ENCODE measurements at regions not wholly inside any gene's neighbourhood (a gene's known extent, or its start where the extent isn't known, plus 50 kb on each side); places are given as distances from the start of the nearest gene placed in this dataset.

DNA sequence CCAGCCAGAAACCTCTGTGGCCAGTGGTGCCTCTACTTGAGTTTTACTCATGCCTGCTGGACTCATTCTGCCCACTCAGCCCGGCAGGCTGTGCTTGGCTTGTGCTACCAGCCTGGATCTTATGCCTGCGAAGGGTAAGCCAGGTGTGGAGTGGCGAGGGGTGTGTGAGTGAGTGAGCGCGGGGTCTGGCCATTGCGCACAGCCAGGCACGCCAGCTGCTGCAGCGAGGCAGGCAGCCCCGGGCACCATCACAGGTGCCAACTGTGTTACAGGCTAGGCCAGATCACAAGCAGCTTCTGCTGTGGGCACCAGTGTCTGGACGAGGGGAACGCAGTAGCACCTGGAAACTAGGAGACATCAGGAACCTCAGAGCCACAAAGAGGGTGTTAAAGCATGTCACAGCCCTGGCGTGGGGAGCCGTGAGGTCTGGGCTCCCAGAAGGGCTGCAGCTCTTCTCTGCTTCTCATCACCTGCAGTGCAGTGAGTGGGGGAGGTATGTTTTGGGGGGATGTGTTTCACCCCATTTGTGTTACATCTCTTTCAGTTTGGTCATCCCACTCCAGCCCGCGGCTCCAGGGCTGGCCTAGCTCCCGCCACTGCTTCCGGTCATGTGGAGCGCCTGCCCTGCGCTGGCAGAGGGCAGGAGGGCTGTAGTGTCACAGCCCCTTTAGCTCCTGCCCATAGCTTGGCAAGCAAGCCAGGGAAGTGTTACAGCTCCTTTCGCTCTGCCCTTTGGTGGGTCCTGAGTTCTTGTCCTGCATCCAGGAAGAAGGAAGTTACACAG is 379.7 kb upstream of the IMPG1 start (continued):
- TF ChIP-seq, protein P1, sequence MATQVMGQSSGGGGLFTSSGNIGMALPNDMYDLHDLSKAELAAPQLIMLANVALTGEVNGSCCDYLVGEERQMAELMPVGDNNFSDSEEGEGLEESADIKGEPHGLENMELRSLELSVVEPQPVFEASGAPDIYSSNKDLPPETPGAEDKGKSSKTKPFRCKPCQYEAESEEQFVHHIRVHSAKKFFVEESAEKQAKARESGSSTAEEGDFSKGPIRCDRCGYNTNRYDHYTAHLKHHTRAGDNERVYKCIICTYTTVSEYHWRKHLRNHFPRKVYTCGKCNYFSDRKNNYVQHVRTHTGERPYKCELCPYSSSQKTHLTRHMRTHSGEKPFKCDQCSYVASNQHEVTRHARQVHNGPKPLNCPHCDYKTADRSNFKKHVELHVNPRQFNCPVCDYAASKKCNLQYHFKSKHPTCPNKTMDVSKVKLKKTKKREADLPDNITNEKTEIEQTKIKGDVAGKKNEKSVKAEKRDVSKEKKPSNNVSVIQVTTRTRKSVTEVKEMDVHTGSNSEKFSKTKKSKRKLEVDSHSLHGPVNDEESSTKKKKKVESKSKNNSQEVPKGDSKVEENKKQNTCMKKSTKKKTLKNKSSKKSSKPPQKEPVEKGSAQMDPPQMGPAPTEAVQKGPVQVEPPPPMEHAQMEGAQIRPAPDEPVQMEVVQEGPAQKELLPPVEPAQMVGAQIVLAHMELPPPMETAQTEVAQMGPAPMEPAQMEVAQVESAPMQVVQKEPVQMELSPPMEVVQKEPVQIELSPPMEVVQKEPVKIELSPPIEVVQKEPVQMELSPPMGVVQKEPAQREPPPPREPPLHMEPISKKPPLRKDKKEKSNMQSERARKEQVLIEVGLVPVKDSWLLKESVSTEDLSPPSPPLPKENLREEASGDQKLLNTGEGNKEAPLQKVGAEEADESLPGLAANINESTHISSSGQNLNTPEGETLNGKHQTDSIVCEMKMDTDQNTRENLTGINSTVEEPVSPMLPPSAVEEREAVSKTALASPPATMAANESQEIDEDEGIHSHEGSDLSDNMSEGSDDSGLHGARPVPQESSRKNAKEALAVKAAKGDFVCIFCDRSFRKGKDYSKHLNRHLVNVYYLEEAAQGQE (IDR thresholded peaks at IDR 0.05): no peak
- no peak for TF ChIP-seq EGR1 (IDR thresholded peaks at IDR 0.05; ENCODE audit: low read depth in 2 of 2)
- no peak for TF ChIP-seq GABPA (IDR thresholded peaks at IDR 0.05 in 1 of 2, conservative IDR thresholded peaks at IDR 0.05 in 1 of 2)
- TF ChIP-seq RXRA (IDR thresholded peaks at IDR 0.05): no peak

DNA sequence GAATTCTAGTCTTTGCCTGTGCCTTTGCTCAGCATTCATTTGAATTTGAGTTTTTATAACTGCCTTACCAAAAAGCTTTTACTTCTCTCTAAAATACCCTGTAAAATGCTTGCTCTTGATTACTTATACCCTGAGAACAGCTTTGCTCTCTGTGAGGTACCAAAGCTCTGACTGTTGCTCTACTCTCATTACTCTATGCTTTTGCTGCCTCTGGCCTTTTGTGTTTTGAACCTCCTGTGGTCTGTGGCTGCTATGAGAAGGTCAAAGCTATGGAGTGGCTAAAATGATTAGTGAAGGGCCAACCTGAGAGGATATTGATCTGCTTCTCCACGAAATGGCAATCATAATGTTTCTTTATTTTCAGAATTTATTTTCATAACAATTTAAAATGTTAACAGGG is 375.6 kb upstream of the IMPG1 start:
- no peak for DNase-seq (ENCODE audit: low spot score)
- H3K27me3 ChIP-seq (ENCODE audit: control insufficient read depth in 4 of 4, insufficient read depth in 4 of 4, low read length in 3 of 4): no peaks in the 10 kb centered on the region
- H3K4me1 ChIP-seq (ENCODE audit: control insufficient read depth in 4 of 4, insufficient read depth in 4 of 4, low read length in 3 of 4): no peaks in the 10 kb centered on the region
- H3K27ac ChIP-seq (ENCODE audit: low read depth in 1 of 2, low read length in 2 of 2): no peak overlapping the region
- H3K9ac ChIP-seq (ENCODE audit: low read depth in 1 of 2, low read length in 2 of 2): no peak overlapping the region
- 36% methylated on average over 1 of the region's 1 CpG for WGBS
- no peaks in the 10 kb centered on the region for H3K36me3 ChIP-seq (ENCODE audit: control insufficient read depth in 4 of 4, insufficient read depth in 3 of 4, low read depth in 1 of 4, low read length in 3 of 4)
- no peak overlapping the region for H3K4me3 ChIP-seq (ENCODE audit: low read depth in 1 of 3, low read length in 3 of 3)
- TF ChIP-seq HNF4A (conservative IDR thresholded peaks at IDR 0.05): no peak
- TF ChIP-seq SP1 (IDR thresholded peaks at IDR 0.05): no peak
- TF ChIP-seq RAD21 (IDR thresholded peaks at IDR 0.05): no peak
- no peak for TF ChIP-seq FOXA2 (IDR thresholded peaks at IDR 0.05)
- TF ChIP-seq, protein P2, sequence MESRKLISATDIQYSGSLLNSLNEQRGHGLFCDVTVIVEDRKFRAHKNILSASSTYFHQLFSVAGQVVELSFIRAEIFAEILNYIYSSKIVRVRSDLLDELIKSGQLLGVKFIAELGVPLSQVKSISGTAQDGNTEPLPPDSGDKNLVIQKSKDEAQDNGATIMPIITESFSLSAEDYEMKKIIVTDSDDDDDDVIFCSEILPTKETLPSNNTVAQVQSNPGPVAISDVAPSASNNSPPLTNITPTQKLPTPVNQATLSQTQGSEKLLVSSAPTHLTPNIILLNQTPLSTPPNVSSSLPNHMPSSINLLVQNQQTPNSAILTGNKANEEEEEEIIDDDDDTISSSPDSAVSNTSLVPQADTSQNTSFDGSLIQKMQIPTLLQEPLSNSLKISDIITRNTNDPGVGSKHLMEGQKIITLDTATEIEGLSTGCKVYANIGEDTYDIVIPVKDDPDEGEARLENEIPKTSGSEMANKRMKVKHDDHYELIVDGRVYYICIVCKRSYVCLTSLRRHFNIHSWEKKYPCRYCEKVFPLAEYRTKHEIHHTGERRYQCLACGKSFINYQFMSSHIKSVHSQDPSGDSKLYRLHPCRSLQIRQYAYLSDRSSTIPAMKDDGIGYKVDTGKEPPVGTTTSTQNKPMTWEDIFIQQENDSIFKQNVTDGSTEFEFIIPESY (IDR thresholded peaks at IDR 0.05): no peak
- TF ChIP-seq NR2F2 (IDR thresholded peaks at IDR 0.05): no peak
- TF ChIP-seq, protein P3, sequence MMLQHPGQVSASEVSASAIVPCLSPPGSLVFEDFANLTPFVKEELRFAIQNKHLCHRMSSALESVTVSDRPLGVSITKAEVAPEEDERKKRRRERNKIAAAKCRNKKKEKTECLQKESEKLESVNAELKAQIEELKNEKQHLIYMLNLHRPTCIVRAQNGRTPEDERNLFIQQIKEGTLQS (IDR thresholded peaks at IDR 0.05): no peak
- TF ChIP-seq, protein P4, sequence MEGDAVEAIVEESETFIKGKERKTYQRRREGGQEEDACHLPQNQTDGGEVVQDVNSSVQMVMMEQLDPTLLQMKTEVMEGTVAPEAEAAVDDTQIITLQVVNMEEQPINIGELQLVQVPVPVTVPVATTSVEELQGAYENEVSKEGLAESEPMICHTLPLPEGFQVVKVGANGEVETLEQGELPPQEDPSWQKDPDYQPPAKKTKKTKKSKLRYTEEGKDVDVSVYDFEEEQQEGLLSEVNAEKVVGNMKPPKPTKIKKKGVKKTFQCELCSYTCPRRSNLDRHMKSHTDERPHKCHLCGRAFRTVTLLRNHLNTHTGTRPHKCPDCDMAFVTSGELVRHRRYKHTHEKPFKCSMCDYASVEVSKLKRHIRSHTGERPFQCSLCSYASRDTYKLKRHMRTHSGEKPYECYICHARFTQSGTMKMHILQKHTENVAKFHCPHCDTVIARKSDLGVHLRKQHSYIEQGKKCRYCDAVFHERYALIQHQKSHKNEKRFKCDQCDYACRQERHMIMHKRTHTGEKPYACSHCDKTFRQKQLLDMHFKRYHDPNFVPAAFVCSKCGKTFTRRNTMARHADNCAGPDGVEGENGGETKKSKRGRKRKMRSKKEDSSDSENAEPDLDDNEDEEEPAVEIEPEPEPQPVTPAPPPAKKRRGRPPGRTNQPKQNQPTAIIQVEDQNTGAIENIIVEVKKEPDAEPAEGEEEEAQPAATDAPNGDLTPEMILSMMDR (IDR thresholded peaks at IDR 0.05; ENCODE audit: low read depth, low read length, missing input control): no peak
- no peak for TF ChIP-seq HNF4G (IDR thresholded peaks at IDR 0.05)
- TF ChIP-seq, protein P1 (IDR thresholded peaks at IDR 0.05): no peak
- TF ChIP-seq YY1 (IDR thresholded peaks at IDR 0.05): no peak
- no peak for TF ChIP-seq FOXA1 (IDR thresholded peaks at IDR 0.05)
- TF ChIP-seq TAF1 (conservative IDR thresholded peaks at IDR 0.05): no peak
- TF ChIP-seq, protein P5, sequence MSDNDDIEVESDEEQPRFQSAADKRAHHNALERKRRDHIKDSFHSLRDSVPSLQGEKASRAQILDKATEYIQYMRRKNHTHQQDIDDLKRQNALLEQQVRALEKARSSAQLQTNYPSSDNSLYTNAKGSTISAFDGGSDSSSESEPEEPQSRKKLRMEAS (IDR thresholded peaks at IDR 0.05): no peak
- TF ChIP-seq JUND (IDR thresholded peaks at IDR 0.05): no peak
- no peak for TF ChIP-seq GABPA (IDR thresholded peaks at IDR 0.05 in 1 of 2, conservative IDR thresholded peaks at IDR 0.05 in 1 of 2)
- H3K9me3 ChIP-seq (ENCODE audit: control insufficient read depth in 4 of 4, low read length in 3 of 4): no peaks in the 10 kb centered on the region

All from liver (tissue), 8 donors.